Spleen (tissue), 7 donors: ENCODE measurements at regions not wholly inside any gene's neighbourhood (a gene's known extent, or its start where the extent isn't known, plus 50 kb on each side); places are given as distances from the start of the nearest gene placed in this dataset.

Experiments
- CTCF ChIP-seq, 11 experiments: fragments of 200-600 bp in 7 of 11; fragments of 450-650 bp in 4 of 11; sonication (generic) in 4 of 11; IDR thresholded peaks in 8 of 11; conservative IDR thresholded peaks in 3 of 11; 1 replicate in 7 of 11; 2 replicates in 4 of 11; pipeline versions ENCODE4 v1.4.0 to v1.8.0; 2016 to 2021; ENCODE audit warnings: antibody characterized with exemption in 11 of 11, inconsistent platforms in 4 of 11, mild to moderate bottlenecking in 1 of 11
- POLR2A ChIP-seq, 3 donors: fragments of 450-650 bp; IDR thresholded peaks; one replicate each; pipeline ENCODE4 v1.5.1; 2017; ENCODE audit warnings: antibody characterized with exemption in 3 of 3, mild to moderate bottlenecking in 1 of 3
- POLR2AphosphoS5 ChIP-seq, 3 donors: sonication (generic); formaldehyde crosslinking; IDR thresholded peaks; one replicate each; pipeline ENCODE4 v1.5.1; 2017; ENCODE audit warnings: antibody characterized with exemption in 3 of 3
- donor health status: DM: no; HTN: no; CAD: no; lungs with moderate emphysema.
- donor health status: DM: no; HTN: no; CAD: no.
- donor health status: DM: no; HTN: no; CAD: no.

DNA sequence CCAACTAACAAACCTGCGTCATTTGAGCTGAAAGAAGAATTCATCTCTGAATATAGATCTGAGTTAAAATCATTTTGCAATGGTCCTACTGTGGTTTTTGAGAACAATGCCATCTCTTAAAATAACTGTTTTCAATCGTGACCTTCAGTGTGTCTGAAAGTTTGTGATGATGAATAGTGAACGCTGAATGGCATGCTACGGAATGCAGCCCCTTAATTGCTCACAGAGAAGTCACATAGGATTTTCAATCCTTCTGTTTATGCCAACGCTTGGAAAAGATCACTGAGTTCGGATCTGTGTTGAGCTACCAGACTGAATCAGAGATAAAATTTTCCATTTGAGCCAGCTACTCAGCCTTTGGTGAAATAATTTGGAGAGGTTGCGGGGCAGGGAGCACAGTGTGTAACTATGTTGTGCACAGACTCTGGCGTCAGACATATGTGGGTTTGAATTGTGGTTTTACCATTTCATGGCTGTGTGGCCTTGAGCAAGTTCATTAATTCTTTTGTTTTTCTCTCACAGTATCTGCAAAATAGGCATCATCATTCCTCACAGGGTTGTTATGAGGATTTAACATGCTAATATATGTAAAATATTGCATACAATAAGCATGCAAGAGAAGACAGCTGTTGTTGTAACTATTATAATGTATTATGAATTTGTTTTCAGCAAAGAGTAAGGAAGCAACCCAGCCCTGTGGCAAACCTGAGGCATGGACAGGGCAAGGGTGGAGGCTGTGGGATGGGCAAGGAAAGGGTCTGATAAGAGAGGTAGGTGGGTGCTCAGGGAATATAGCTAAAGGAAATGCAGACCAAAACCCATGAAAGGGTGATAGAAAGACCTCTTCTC lies 679.9 kb downstream of the KCNA4 start:
- TF ChIP-seq POLR2AphosphoS5 (IDR thresholded peaks at IDR 0.05), result no peak
- no peak for TF ChIP-seq POLR2A (IDR thresholded peaks at IDR 0.05)
- no peak for TF ChIP-seq CTCF (IDR thresholded peaks at IDR 0.05 in 8 of 11, conservative IDR thresholded peaks at IDR 0.05 in 3 of 11)
